CD14-positive monocyte (primary cell): ENCODE measurements at regions not wholly inside any gene's neighbourhood (a gene's known extent, or its start where the extent isn't known, plus 50 kb on each side); places are given as distances from the start of the nearest gene placed in this dataset.

Source experiments
- DNase-seq, 3 donors: peaks; one replicate each; pipeline ENCODE4 v3.0.0-alpha.2; 2011 to 2022
- H2AFZ ChIP-seq: 2 replicates; pipeline ENCODE4 v1.6.0; 2012; ENCODE audit warnings: mild to moderate bottlenecking, low read depth, low read length, inconsistent platforms; ENCODE audit not compliant: insufficient read depth, poor library complexity, severe bottlenecking
- H3K27ac ChIP-seq, 2 donors: 1 replicate in 1 of 2; 2 replicates in 1 of 2; pipeline ENCODE4 v1.5.1; 2012 to 2013; ENCODE audit warnings: low read length in 2 of 2, control low read depth in 1 of 2, inconsistent platforms in 1 of 2, low read depth in 1 of 2, mild to moderate bottlenecking in 1 of 2
- H3K27me3 ChIP-seq, 2 donors: one replicate each; pipeline versions ENCODE4 v1.6.0 to v1.6.1; 2011 to 2013; ENCODE audit warnings: low read length in 2 of 2; ENCODE audit not compliant: control insufficient read depth in 2 of 2, insufficient read depth in 2 of 2
- H3K36me3 ChIP-seq, 2 donors: replicated peaks in 1 of 2; 1 replicate in 1 of 2; 2 replicates in 1 of 2; pipeline versions ENCODE4 v1.5.1 to v1.6.1; 2012 to 2013; ENCODE audit warnings: low read length in 2 of 2, control low read depth in 1 of 2, inconsistent platforms in 1 of 2, mild to moderate bottlenecking in 1 of 2; ENCODE audit not compliant: insufficient read depth in 2 of 2, control insufficient read depth in 1 of 2
- H3K4me1 ChIP-seq, 2 donors: 1 replicate in 1 of 2; 2 replicates in 1 of 2; pipeline versions ENCODE4 v1.5.1 to v1.6.1; 2012 to 2013; ENCODE audit warnings: low read length in 2 of 2, control low read depth in 1 of 2, inconsistent platforms in 1 of 2, mild to moderate bottlenecking in 1 of 2, moderate library complexity in 1 of 2; ENCODE audit not compliant: insufficient read depth in 2 of 2, control insufficient read depth in 1 of 2
- H3K4me2 ChIP-seq: replicated peaks from 2 replicates; pipeline ENCODE3; 2012; ENCODE audit warnings: low read length, moderate library complexity, mild to moderate bottlenecking; ENCODE audit not compliant: poor library complexity, severe bottlenecking; ENCODE audit errors: extremely low read depth
- H3K4me3 ChIP-seq, 3 experiments: fragments of 200-600 bp in 1 of 3; sonication (generic) in 1 of 3; replicated peaks in 1 of 3; 1 replicate in 2 of 3; 2 replicates in 1 of 3; pipeline ENCODE4 v1.5.1; 2011 to 2013; ENCODE audit warnings: low read length in 3 of 3, mild to moderate bottlenecking in 3 of 3, control low read depth in 2 of 3, low read depth in 2 of 3, inconsistent platforms in 1 of 3, moderate library complexity in 1 of 3
- H3K79me2 ChIP-seq: 2 replicates; pipeline ENCODE4 v1.6.0; 2012; ENCODE audit warnings: mild to moderate bottlenecking, control low read depth, inconsistent platforms, low read length, moderate library complexity; ENCODE audit not compliant: insufficient read depth
- H3K9ac ChIP-seq: 2 replicates; pipeline ENCODE4 v1.6.0; 2017; ENCODE audit warnings: low read length, mild to moderate bottlenecking; ENCODE audit not compliant: insufficient read depth, poor library complexity, severe bottlenecking
- H3K9me3 ChIP-seq, 2 donors: replicated peaks in 1 of 2; 1 replicate in 1 of 2; 2 replicates in 1 of 2; pipeline versions ENCODE4 v1.5.1 to v1.6.1; 2012 to 2013; ENCODE audit warnings: low read length in 2 of 2, control low read depth in 1 of 2; ENCODE audit not compliant: control insufficient read depth in 1 of 2, insufficient read depth in 1 of 2
- H4K20me1 ChIP-seq: 2 replicates; pipeline ENCODE4 v1.6.0; 2012; ENCODE audit warnings: mild to moderate bottlenecking, low read length, control low read depth, moderate library complexity; ENCODE audit not compliant: insufficient read depth
- H3K27ac Mint-ChIP-seq, 7 donors: one replicate each; pipeline ENCODE4 v1.8.0; 2020; ENCODE audit warnings: mild to moderate bottlenecking in 7 of 7, mixed read lengths in 7 of 7, moderate library complexity in 6 of 7, inconsistent platforms in 2 of 7
- H3K27me3 Mint-ChIP-seq, 3 donors: one replicate each; pipeline ENCODE4 v1.8.0; 2021 to 2022; ENCODE audit warnings: low read depth in 3 of 3, mild to moderate bottlenecking in 3 of 3, mixed read lengths in 3 of 3, moderate library complexity in 3 of 3, inconsistent platforms in 1 of 3
- H3K36me3 Mint-ChIP-seq, 2 donors: one replicate each; pipeline ENCODE4 v1.8.0; 2020; ENCODE audit warnings: mixed read lengths in 2 of 2, inconsistent platforms in 1 of 2, mild to moderate bottlenecking in 1 of 2
- H3K4me1 Mint-ChIP-seq: one replicate; pipeline ENCODE4 v1.8.0; 2020; ENCODE audit warnings: mild to moderate bottlenecking, mixed read lengths
- H3K4me3 Mint-ChIP-seq, 2 donors: one replicate each; pipeline ENCODE4 v1.8.0; 2020; ENCODE audit warnings: mild to moderate bottlenecking in 2 of 2, mixed read lengths in 2 of 2, moderate library complexity in 1 of 2
- H3K9me3 Mint-ChIP-seq, 7 donors: one replicate each; pipeline ENCODE4 v1.8.0; 2020 to 2022; ENCODE audit warnings: mixed read lengths in 7 of 7, mild to moderate bottlenecking in 6 of 7, moderate library complexity in 6 of 7, inconsistent platforms in 2 of 7
- WGBS: methylation state at CpG from one replicate; pipeline ENCODE4 v1.1.5; 2013; ENCODE audit warnings: missing lambda C conversion rate; ENCODE audit not compliant: insufficient coverage; 5-methylcytosine and 5-hydroxymethylcytosine counted together
- intact Hi-C, 2 donors: fragments of 100-400 bp; cut with micrococcal nuclease; formaldehyde crosslinking; loops; one replicate each; pipeline versions ENCODE4 v1.15.0 to v1.15.1; 2023
- TF ChIP-seq, protein P1 (sequence below): fragments of 200-600 bp; IDR thresholded peaks from one replicate; pipeline ENCODE4 v1.8.0; 2022; ENCODE audit warnings: antibody characterized with exemption, mild to moderate bottlenecking

- no peaks in the 10 kb centered on the region for H3K9me3 ChIP-seq
- no peak overlapping the region for H2AFZ ChIP-seq
- no peak overlapping the region for H3K4me3 ChIP-seq
- no peaks in the 10 kb centered on the region for H3K27me3 ChIP-seq
- H3K36me3 Mint-ChIP-seq, result no peaks in the 10 kb centered on the region
- no peak overlapping the region for H3K4me2 ChIP-seq
- no peak overlapping the region for H3K9ac ChIP-seq
- no peak for DNase-seq
- intact Hi-C loops, result no loop called here
- H3K4me1 Mint-ChIP-seq, result no peaks in the 10 kb centered on the region
- H3K4me1 ChIP-seq, result no peaks in the 10 kb centered on the region
- no peak overlapping the region for H3K27ac Mint-ChIP-seq
- TF ChIP-seq, protein P1, sequence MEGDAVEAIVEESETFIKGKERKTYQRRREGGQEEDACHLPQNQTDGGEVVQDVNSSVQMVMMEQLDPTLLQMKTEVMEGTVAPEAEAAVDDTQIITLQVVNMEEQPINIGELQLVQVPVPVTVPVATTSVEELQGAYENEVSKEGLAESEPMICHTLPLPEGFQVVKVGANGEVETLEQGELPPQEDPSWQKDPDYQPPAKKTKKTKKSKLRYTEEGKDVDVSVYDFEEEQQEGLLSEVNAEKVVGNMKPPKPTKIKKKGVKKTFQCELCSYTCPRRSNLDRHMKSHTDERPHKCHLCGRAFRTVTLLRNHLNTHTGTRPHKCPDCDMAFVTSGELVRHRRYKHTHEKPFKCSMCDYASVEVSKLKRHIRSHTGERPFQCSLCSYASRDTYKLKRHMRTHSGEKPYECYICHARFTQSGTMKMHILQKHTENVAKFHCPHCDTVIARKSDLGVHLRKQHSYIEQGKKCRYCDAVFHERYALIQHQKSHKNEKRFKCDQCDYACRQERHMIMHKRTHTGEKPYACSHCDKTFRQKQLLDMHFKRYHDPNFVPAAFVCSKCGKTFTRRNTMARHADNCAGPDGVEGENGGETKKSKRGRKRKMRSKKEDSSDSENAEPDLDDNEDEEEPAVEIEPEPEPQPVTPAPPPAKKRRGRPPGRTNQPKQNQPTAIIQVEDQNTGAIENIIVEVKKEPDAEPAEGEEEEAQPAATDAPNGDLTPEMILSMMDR, result no peak
- 100% methylated on average over 1 of the region's 7 CpGs for WGBS
- H3K27ac ChIP-seq, result no peak overlapping the region
- H3K4me3 Mint-ChIP-seq, result no peak overlapping the region
- H4K20me1 ChIP-seq, result no peaks in the 10 kb centered on the region
- peaks cover 0 to 6% (median 6%) of the 10 kb centered on the region in 3 donors for H3K27me3 Mint-ChIP-seq
- H3K79me2 ChIP-seq, result no peaks in the 10 kb centered on the region
- H3K36me3 ChIP-seq, result no peaks in the 10 kb centered on the region
- H3K9me3 Mint-ChIP-seq, result no peaks in the 10 kb centered on the region
Observed at GRCh38 chr2:158734442-158734841, 60.7 kb upstream of the DAPL1 start.

GRCh38 chr2:158735822-158736580 is 59.1 kb upstream of the DAPL1 start:
- Mint-ChIP-seq H3K36me3 (no peaks in the 10 kb centered on the region), H3K9me3 (no peaks in the 10 kb centered on the region), H3K4me3 (no peak overlapping the region), H3K4me1 (no peaks in the 10 kb centered on the region), H3K27me3 (peaks cover 0 to 6% (median 6%) of the 10 kb centered on the region in 3 donors), H3K27ac (no peak overlapping the region)
- H3K4me3 ChIP-seq, result no peak overlapping the region
- H4K20me1 ChIP-seq, result no peaks in the 10 kb centered on the region
- no peaks in the 10 kb centered on the region for H3K27me3 ChIP-seq
- TF ChIP-seq, protein P1, result no peak
- H3K4me1 ChIP-seq, result no peaks in the 10 kb centered on the region
- H3K4me2 ChIP-seq, result no peak overlapping the region
- no peak overlapping the region for H2AFZ ChIP-seq
- no peaks in the 10 kb centered on the region for H3K36me3 ChIP-seq
- H3K9ac ChIP-seq, result no peak overlapping the region
- H3K79me2 ChIP-seq, result no peaks in the 10 kb centered on the region
- intact Hi-C loops, result no loop called here
- no peaks in the 10 kb centered on the region for H3K9me3 ChIP-seq
- no peak overlapping the region for H3K27ac ChIP-seq
- no CpG with 5 or more reads among the region's 5 CpGs for WGBS
- DNase-seq, result no peak
